NT2/D1 (cell line): ENCODE measurements at regions not wholly inside any gene's neighbourhood (a gene's known extent, or its start where the extent isn't known, plus 50 kb on each side); places are given as distances from the start of the nearest gene placed in this dataset.

Experiments used
- SUZ12 ChIP-seq: IDR thresholded peaks from 2 replicates; pipeline ENCODE4 v1.6.1; 2011; ENCODE audit not compliant: insufficient read length, insufficient read depth; ENCODE audit errors: extremely low read depth
- YY1 ChIP-seq: IDR thresholded peaks from 2 replicates; pipeline ENCODE4 v1.6.1; 2011; ENCODE audit not compliant: insufficient read length, insufficient read depth
- ZNF274 ChIP-seq: IDR thresholded peaks from 2 replicates; pipeline ENCODE4 v1.6.1; 2011; ENCODE audit warnings: mild to moderate bottlenecking, low read depth, low read length

DNA sequence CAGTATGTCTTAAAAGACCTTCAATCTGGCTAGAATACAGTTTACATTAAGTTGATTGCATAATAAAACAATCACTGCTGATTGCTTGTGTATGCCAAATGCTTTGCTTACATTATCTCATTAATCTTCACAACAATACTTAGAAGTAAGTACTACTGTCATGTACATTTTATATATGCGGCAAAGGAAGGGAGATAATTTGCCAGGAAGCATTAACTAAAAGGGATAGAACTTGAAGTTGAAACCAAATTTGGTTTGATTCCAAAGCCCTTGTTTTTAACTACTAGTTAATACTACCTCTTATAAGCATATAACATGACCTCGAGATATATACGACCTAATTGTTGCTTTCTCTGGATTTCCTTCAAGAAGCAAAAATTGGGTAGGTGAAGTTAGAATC, 155.8 kb downstream of the NTMT2 start:
- TF ChIP-seq YY1 (no peak), ZNF274 (no peak), SUZ12 (no peak)
